IMR-90 (cell line): ENCODE measurements at regions not wholly inside any gene's neighbourhood (a gene's known extent, or its start where the extent isn't known, plus 50 kb on each side); places are given as distances from the start of the nearest gene placed in this dataset.

Experiments
- ATAC-seq: fragments of 200-7000 bp; cut with Tn5 transposase; 2 replicates; pipeline ENCODE4 v1.9.1; 2020; ENCODE audit warnings: low read depth, mild to moderate bottlenecking, moderate library complexity
- BruUV-seq: library from RNA; stranded (reverse); fragments of 400-500 nt; replicated peaks from 2 replicates; lab custom pipeline; 2021; lab: Mats Ljungman, UMichigan
- CTCF ChIA-PET: fragments of 300-600 bp; formaldehyde crosslinking; extraction: SDS; loops from one replicate; lab custom pipeline; 2021; ENCODE audit warnings: antibody characterized with exemption; lab: Yijun Ruan, JAX
- POLR2A ChIA-PET: fragments of 300-600 bp; sonication (Branson Sonifier 250); formaldehyde crosslinking; loops from one replicate; lab custom pipeline; 2022; ENCODE audit warnings: antibody characterized with exemption; ENCODE audit not compliant: unreplicated experiment; lab: Charles Lee
- DNase-seq: peaks from one replicate; pipeline ENCODE4 v3.0.0; 2013
- H2AFZ ChIP-seq: replicated peaks from 2 replicates; pipeline ENCODE3; 2013; ENCODE audit warnings: low read length, mild to moderate bottlenecking; ENCODE audit not compliant: poor library complexity
- H2AK5ac ChIP-seq: 2 replicates; pipeline ENCODE4 v1.6.1; 2013; ENCODE audit warnings: low read depth, low read length, inconsistent platforms
- H2AK9ac ChIP-seq: replicated peaks from 2 replicates; pipeline ENCODE3; 2013; ENCODE audit warnings: mild to moderate bottlenecking, low read depth, low read length, moderate library complexity; ENCODE audit not compliant: poor library complexity
- H2BK120ac ChIP-seq: 2 replicates; pipeline ENCODE4 v1.6.1; 2013; ENCODE audit warnings: low read depth, low read length, inconsistent platforms
- H2BK15ac ChIP-seq: 3 replicates; pipeline ENCODE4 v1.6.1; 2013; ENCODE audit warnings: low read depth, low read length, inconsistent platforms
- H2BK20ac ChIP-seq: 2 replicates; pipeline ENCODE4 v1.6.1; 2013; ENCODE audit warnings: low read depth, mild to moderate bottlenecking, inconsistent platforms, low read length, moderate library complexity
- H2BK5ac ChIP-seq: 2 replicates; pipeline ENCODE4 v1.6.1; 2013; ENCODE audit warnings: mild to moderate bottlenecking, low read depth, low read length, inconsistent platforms; ENCODE audit not compliant: poor library complexity, severe bottlenecking
- H3K14ac ChIP-seq: replicated peaks from 2 replicates; pipeline ENCODE4 v1.6.1; 2013; ENCODE audit warnings: low read depth, low read length, inconsistent platforms
- H3K18ac ChIP-seq: 2 replicates; pipeline ENCODE4 v1.6.1; 2013; ENCODE audit warnings: low read depth, low read length, control low read depth
- H3K23ac ChIP-seq: 2 replicates; pipeline ENCODE4 v1.6.1; 2013; ENCODE audit warnings: low read depth, low read length, inconsistent platforms
- H3K27ac ChIP-seq: 2 replicates; pipeline ENCODE4 v1.5.1; 2013; ENCODE audit warnings: mild to moderate bottlenecking, control low read depth, low read length; ENCODE audit not compliant: insufficient read depth
- H3K27me3 ChIP-seq: 2 replicates; pipeline ENCODE4 v1.6.1; 2013; ENCODE audit warnings: low read length; ENCODE audit not compliant: control insufficient read depth, insufficient read depth
- H3K36me3 ChIP-seq: 2 replicates; pipeline ENCODE4 v1.6.1; 2013; ENCODE audit warnings: low read length, mixed read lengths; ENCODE audit not compliant: control insufficient read depth, insufficient read depth
- H3K4ac ChIP-seq: 2 replicates; pipeline ENCODE4 v1.6.1; 2013; ENCODE audit warnings: low read depth, low read length, inconsistent platforms
- H3K4me1 ChIP-seq: 2 replicates; pipeline ENCODE4 v1.6.1; 2013; ENCODE audit warnings: low read length, mixed read lengths; ENCODE audit not compliant: control insufficient read depth, insufficient read depth
- H3K4me2 ChIP-seq: 2 replicates; pipeline ENCODE4 v1.6.1; 2013; ENCODE audit warnings: low read depth, mild to moderate bottlenecking, control low read depth, low read length, moderate library complexity
- H3K4me3 ChIP-seq: 2 replicates; pipeline ENCODE4 v1.5.1; 2013; ENCODE audit warnings: low read depth, mild to moderate bottlenecking, control low read depth, low read length, moderate library complexity; ENCODE audit not compliant: insufficient read depth
- H3K56ac ChIP-seq: 2 replicates; pipeline ENCODE4 v1.6.1; 2013; ENCODE audit warnings: low read length, inconsistent platforms; ENCODE audit not compliant: insufficient read depth; ENCODE audit errors: extremely low read depth
- H3K79me1 ChIP-seq, 2 experiments: 2 replicates each; pipeline ENCODE4 v1.6.1; 2013; ENCODE audit warnings: low read length in 2 of 2, inconsistent platforms in 1 of 2, low read depth in 1 of 2
- H3K9ac ChIP-seq: 2 replicates; pipeline ENCODE4 v1.6.1; 2013; ENCODE audit warnings: low read depth, low read length, control low read depth
- H3K9me1 ChIP-seq: 2 replicates; pipeline ENCODE4 v1.6.1; 2013; ENCODE audit warnings: low read length, inconsistent platforms; ENCODE audit not compliant: insufficient read depth
- H3K9me3 ChIP-seq: 2 replicates; pipeline ENCODE4 v1.6.1; 2013; ENCODE audit warnings: low read length; ENCODE audit not compliant: control insufficient read depth, insufficient read depth
- H4K20me1 ChIP-seq: 2 replicates; pipeline ENCODE4 v1.6.1; 2013; ENCODE audit warnings: low read length, inconsistent platforms; ENCODE audit not compliant: insufficient read depth
- H4K5ac ChIP-seq: 2 replicates; pipeline ENCODE4 v1.6.1; 2013; ENCODE audit warnings: mild to moderate bottlenecking, low read depth, low read length, control low read depth
- H4K8ac ChIP-seq, 2 experiments: 2 replicates each; pipeline ENCODE4 v1.6.1; 2013; ENCODE audit warnings: low read depth in 2 of 2, low read length in 2 of 2, control low read depth in 1 of 2, inconsistent platforms in 1 of 2
- H4K91ac ChIP-seq: 2 replicates; pipeline ENCODE4 v1.6.1; 2013; ENCODE audit warnings: low read depth, low read length, inconsistent platforms; ENCODE audit not compliant: insufficient read depth
- CHD1 ChIP-seq: IDR thresholded peaks from 2 replicates; pipeline ENCODE4 v1.6.1; 2012; ENCODE audit warnings: low read depth, low read length, improper control_type of control experiment
- NFE2L2 ChIP-seq: fragments of 150-350 bp; IDR thresholded peaks from 2 replicates; pipeline ENCODE4 v1.6.1; 2016; ENCODE audit warnings: low read depth, mild to moderate bottlenecking, low read length
- RCOR1 ChIP-seq: IDR thresholded peaks from 2 replicates; pipeline ENCODE4 v1.6.1; 2012; ENCODE audit warnings: mild to moderate bottlenecking, low read length, improper control_type of control experiment; ENCODE audit not compliant: insufficient replicate concordance
- WGBS, 2 experiments: methylation state at CpG; one replicate each; pipeline versions ENCODE4 v1.1.5 to v1.1.7; 2013; ENCODE audit warnings: missing lambda C conversion rate in 2 of 2; ENCODE audit not compliant: insufficient read length in 1 of 2; ENCODE audit errors: extremely low coverage in 2 of 2; 5-methylcytosine and 5-hydroxymethylcytosine counted together
- dilution Hi-C: fragments of 300-500 bp; cut with HindIII; formaldehyde crosslinking; loops from one replicate; pipeline ENCODE4 v1.14.3; 2018; ENCODE audit warnings: low sequenced_read_pairs; ENCODE audit not compliant: unreplicated experiment
- in situ Hi-C: fragments of 300-500 bp; cut with MboI; formaldehyde crosslinking; loops from 3 replicates; pipeline ENCODE4 v1.14.3; 2019; ENCODE audit warnings: low sequenced_read_pairs, inconsistent platforms, mixed read lengths
- intact Hi-C: fragments of 100-400 bp; cut with micrococcal nuclease; formaldehyde crosslinking; loops from 2 replicates; pipeline ENCODE4 v1.10.0; 2022

GRCh38 chr20:20915844-20916243 lies 190.3 kb downstream of the LINC00237 start:
- no peak overlapping the region for H4K91ac ChIP-seq
- no peak overlapping the region for H2BK5ac ChIP-seq
- DNase-seq: no peak

More at GRCh38 chr20:20915844-20916243, 190.3 kb downstream of the LINC00237 start:
- H3K18ac ChIP-seq: no peak overlapping the region
- TF ChIP-seq CHD1 (no peak), NFE2L2 (no peak), RCOR1 (no peak)
- H3K4me3 ChIP-seq: no peak overlapping the region
- H3K27me3 ChIP-seq: no peaks in the 10 kb centered on the region
- no peak overlapping the region for H4K5ac ChIP-seq
- H3K9ac ChIP-seq: no peak overlapping the region
- no peaks in the 10 kb centered on the region for H3K79me1 ChIP-seq
- no peak overlapping the region for H2AK9ac ChIP-seq
- no peak overlapping the region for H2BK20ac ChIP-seq
- H4K20me1 ChIP-seq: no peaks in the 10 kb centered on the region
- H3K36me3 ChIP-seq: no peaks in the 10 kb centered on the region
- no peak overlapping the region for H2AFZ ChIP-seq
- H3K23ac ChIP-seq: no peak overlapping the region
- H3K4ac ChIP-seq: no peak overlapping the region
- no peak overlapping the region for H2BK15ac ChIP-seq
- no peak overlapping the region for H2AK5ac ChIP-seq
- dilution Hi-C loops: no loop called here
- no peaks in the 10 kb centered on the region for H3K4me1 ChIP-seq
- H3K27ac ChIP-seq: no peak overlapping the region
- no peak overlapping the region for H4K8ac ChIP-seq
- WGBS, 2 experiments: no CpG with 5 or more reads among the region's 1 CpG
- no TSS peak for BruUV-seq
- H2BK120ac ChIP-seq: no peak overlapping the region
- ChIA-PET CTCF (no interaction called here), POLR2A (no interaction called here)
- H3K56ac ChIP-seq: no peak overlapping the region
- H3K14ac ChIP-seq: no peak overlapping the region
- H3K4me2 ChIP-seq: no peak overlapping the region
- intact Hi-C loops: no loop called here
- H3K9me3 ChIP-seq: peaks cover 7% of the 10 kb centered on the region; the same call in 1 of the 2 replicates
- in situ Hi-C loops: no loop called here
- no peaks in the 10 kb centered on the region for H3K9me1 ChIP-seq
- no peak for ATAC-seq
